ENCODE measurements at regions not wholly inside any gene's neighbourhood (a gene's known extent, or its start where the extent isn't known, plus 50 kb on each side); places are given as distances from the start of the nearest gene placed in this dataset.

GRCh38 chr9:109588415-109588814 is 90.3 kb upstream of the PTPN3 start:
- DNase-seq = no peak
- no peaks in the 10 kb centered on the region for H3K36me3 ChIP-seq
- ATAC-seq = no peak
- H3K4me3 ChIP-seq = no peak overlapping the region
- no peaks in the 10 kb centered on the region for H3K27me3 ChIP-seq
- no peak overlapping the region for H3K27ac ChIP-seq
- in situ Hi-C loops (cut with MboI; ENCODE audit: low sequenced_read_pairs in 4 of 4) = loop anchor here in 3 of 4 donors (25.0 kb wide), 4 partner anchors 224 to 624 kb away; partner anchors contain the start of gene C9orf152 (in 1 of the 3)
- no peaks in the 10 kb centered on the region for H3K4me1 ChIP-seq
- intact Hi-C loops (cut with DNase I; ENCODE audit: low total_unique reads) = no loop called here
- no peaks in the 10 kb centered on the region for H3K9me3 ChIP-seq
- no peak for TF ChIP-seq POLR2A (IDR thresholded peaks at IDR 0.05)
- no peak for TF ChIP-seq CTCF (IDR thresholded peaks at IDR 0.05 in 4 of 5, conservative IDR thresholded peaks at IDR 0.05 in 1 of 5)

- Histone ChIP-seq H3K27me3 (no peaks in the 10 kb centered on the region), H3K9me3 (no peaks in the 10 kb centered on the region), H3K4me3 (no peak overlapping the region), H3K27ac (no peak overlapping the region), H3K4me1 (no peaks in the 10 kb centered on the region), H3K36me3 (no peaks in the 10 kb centered on the region)
- ATAC-seq (no peak), DNase-seq (no peak)
- in situ Hi-C loops (cut with MboI; ENCODE audit: low sequenced_read_pairs in 4 of 4) = loop anchor here in 3 of 4 donors (25.0 kb wide), 4 partner anchors 221 to 621 kb away; partner anchors contain the start of gene C9orf152 (in 1 of the 3)
- intact Hi-C loops (cut with DNase I; ENCODE audit: low total_unique reads) = no loop called here
- no peak for TF ChIP-seq CTCF (IDR thresholded peaks at IDR 0.05 in 4 of 5, conservative IDR thresholded peaks at IDR 0.05 in 1 of 5)
- no peak for TF ChIP-seq POLR2A (IDR thresholded peaks at IDR 0.05)
These were observed 92.9 kb upstream of the PTPN3 start for GRCh38 chr9:109590966-109591365.

GRCh38 chr9:109591691-109592090 is 93.6 kb upstream of the PTPN3 start:
- ATAC-seq (no peak), DNase-seq (no peak)
- TF ChIP-seq POLR2A (IDR thresholded peaks at IDR 0.05) = no peak
- TF ChIP-seq CTCF (IDR thresholded peaks at IDR 0.05 in 4 of 5, conservative IDR thresholded peaks at IDR 0.05 in 1 of 5) = no peak
- Histone ChIP-seq H3K36me3 (no peaks in the 10 kb centered on the region), H3K4me1 (no peaks in the 10 kb centered on the region), H3K9me3 (no peaks in the 10 kb centered on the region), H3K4me3 (no peak overlapping the region), H3K27me3 (no peaks in the 10 kb centered on the region), H3K27ac (no peak overlapping the region)
- intact Hi-C loops (cut with DNase I; ENCODE audit: low total_unique reads) (no loop called here), in situ Hi-C loops (cut with MboI; ENCODE audit: low sequenced_read_pairs in 4 of 4) (loop anchor here in 3 of 4 donors (25.0 kb wide), 4 partner anchors 221 to 621 kb away; partner anchors contain the start of gene C9orf152 (in 1 of the 3))

- no peak for TF ChIP-seq CTCF (IDR thresholded peaks at IDR 0.05 in 4 of 5, conservative IDR thresholded peaks at IDR 0.05 in 1 of 5)
- no peak for TF ChIP-seq POLR2A (IDR thresholded peaks at IDR 0.05)
- no peaks in the 10 kb centered on the region for H3K4me1 ChIP-seq
- intact Hi-C loops (cut with DNase I; ENCODE audit: low total_unique reads) (no loop called here), in situ Hi-C loops (cut with MboI; ENCODE audit: low sequenced_read_pairs in 4 of 4) (loop anchor here in 3 of 4 donors (25.0 kb wide), 4 partner anchors 219 to 619 kb away; partner anchors contain the start of gene C9orf152 (in 1 of the 3))
- H3K27me3 ChIP-seq = no peaks in the 10 kb centered on the region
- H3K27ac ChIP-seq = no peak overlapping the region
- no peak overlapping the region for H3K4me3 ChIP-seq
- no peaks in the 10 kb centered on the region for H3K36me3 ChIP-seq
- ATAC-seq = no peak
- no peak for DNase-seq
- no peaks in the 10 kb centered on the region for H3K9me3 ChIP-seq
These were observed 95.5 kb upstream of the PTPN3 start for GRCh38 chr9:109593612-109594011.

- Histone ChIP-seq H3K4me1 (no peaks in the 10 kb centered on the region), H3K36me3 (no peaks in the 10 kb centered on the region), H3K27ac (no peak overlapping the region), H3K27me3 (no peaks in the 10 kb centered on the region), H3K9me3 (no peaks in the 10 kb centered on the region), H3K4me3 (no peak overlapping the region)
- DNase-seq = no peak
- in situ Hi-C loops (cut with MboI; ENCODE audit: low sequenced_read_pairs in 4 of 4) = loop anchor here in 3 of 4 donors (25.0 kb wide), 4 partner anchors 215 to 615 kb away; partner anchors contain the start of gene C9orf152 (in 1 of the 3)
- ATAC-seq = no peak
- no peak for TF ChIP-seq POLR2A (IDR thresholded peaks at IDR 0.05)
- no peak for TF ChIP-seq CTCF (IDR thresholded peaks at IDR 0.05 in 4 of 5, conservative IDR thresholded peaks at IDR 0.05 in 1 of 5)
- intact Hi-C loops (cut with DNase I; ENCODE audit: low total_unique reads) = no loop called here
These were observed 99.4 kb upstream of the PTPN3 start for GRCh38 chr9:109597496-109597895.

Data from gastrocnemius medialis (tissue), 4 donors.